ENCODE measurements at regions not wholly inside any gene's neighbourhood (a gene's known extent, or its start where the extent isn't known, plus 50 kb on each side); places are given as distances from the start of the nearest gene placed in this dataset.

- DNase-seq (ENCODE audit: low read depth), result no peak
These were observed 80.2 kb downstream of the C6orf118 start for GRCh38 chr6:165229216-165229615.

GRCh38 chr6:165227644-165228329 lies 81.6 kb downstream of the C6orf118 start:
- no peak for DNase-seq (ENCODE audit: low read depth)

- no peak for DNase-seq (ENCODE audit: low read depth)
These were observed 85.7 kb downstream of the C6orf118 start for GRCh38 chr6:165223736-165224135.

GRCh38 chr6:165223101-165223500 lies 86.3 kb downstream of the C6orf118 start:
- DNase-seq (ENCODE audit: low read depth), result no peak

GRCh38 chr6:165222315-165223025 lies 86.9 kb downstream of the C6orf118 start:
- DNase-seq (ENCODE audit: low read depth), result no peak

GRCh38 chr6:165220045-165220444 lies 89.4 kb downstream of the C6orf118 start:
- DNase-seq (ENCODE audit: low read depth), result no peak

GRCh38 chr6:165219629-165220028 lies 89.8 kb downstream of the C6orf118 start:
- no peak for DNase-seq (ENCODE audit: low read depth)

GRCh38 chr6:165218829-165219228 lies 90.6 kb downstream of the C6orf118 start:
- DNase-seq (ENCODE audit: low read depth), result no peak

- no peak for DNase-seq (ENCODE audit: low read depth)
These were observed 102.6 kb downstream of the C6orf118 start for GRCh38 chr6:165206798-165207197.

GRCh38 chr6:165205632-165206031 lies 103.8 kb downstream of the C6orf118 start:
- no peak for DNase-seq (ENCODE audit: low read depth)

- no peak for DNase-seq (ENCODE audit: low read depth)
These were observed 104.4 kb downstream of the C6orf118 start for GRCh38 chr6:165204807-165205545.

- no peak for DNase-seq (ENCODE audit: low read depth)
These were observed 109.2 kb downstream of the C6orf118 start for GRCh38 chr6:165200178-165200577.

- no peak for DNase-seq (ENCODE audit: low read depth)
These were observed 117.9 kb downstream of the C6orf118 start for GRCh38 chr6:165191461-165191860.

GRCh38 chr6:165186441-165187205 lies 122.8 kb downstream of the C6orf118 start:
- DNase-seq (ENCODE audit: low read depth), result no peak

- no peak for DNase-seq (ENCODE audit: low read depth)
These were observed 123.4 kb downstream of the C6orf118 start for GRCh38 chr6:165186041-165186440.

GRCh38 chr6:165184192-165184979 lies 125.0 kb downstream of the C6orf118 start:
- no peak for DNase-seq (ENCODE audit: low read depth)

- DNase-seq (ENCODE audit: low read depth), result no peak
These were observed 125.8 kb downstream of the C6orf118 start for GRCh38 chr6:165183496-165184140.

GRCh38 chr6:165183071-165183470 lies 126.3 kb downstream of the C6orf118 start:
- no peak for DNase-seq (ENCODE audit: low read depth)

GRCh38 chr6:165181951-165182414 lies 127.4 kb downstream of the C6orf118 start:
- no peak for DNase-seq (ENCODE audit: low read depth)

- DNase-seq (ENCODE audit: low read depth), result no peak
These were observed 131.3 kb downstream of the C6orf118 start for GRCh38 chr6:165178056-165178455.

Measured in forelimb muscle (tissue), 1 donor.